ENCODE measurements at regions not wholly inside any gene's neighbourhood (a gene's known extent, or its start where the extent isn't known, plus 50 kb on each side); places are given as distances from the start of the nearest gene placed in this dataset.

GRCh38 chr10:128505346-128505745 is 379.1 kb upstream of the MKI67 start:
- H3K4me3 ChIP-seq (ENCODE audit: low read length): no peak overlapping the region
- ATAC-seq (no peak), DNase-seq (no peak)
- H3K9ac ChIP-seq (ENCODE audit: low read length): no peak overlapping the region
- H3K9me3 ChIP-seq (ENCODE audit: low read length): no peaks in the 10 kb centered on the region
- POLR2A ChIA-PET (ENCODE audit: unreplicated experiment): no interaction called here
- H3K9me2 ChIP-seq (replicated peaks; ENCODE audit: low read length): no peaks in the 10 kb centered on the region
- no peaks in the 10 kb centered on the region for H3K4me1 ChIP-seq (ENCODE audit: insufficient read depth, low read length)
- H3K36me3 ChIP-seq (ENCODE audit: low read depth, low read length): no peaks in the 10 kb centered on the region
- H3K27me3 ChIP-seq (ENCODE audit: low read length): no peaks in the 10 kb centered on the region
- H3K27ac ChIP-seq (ENCODE audit: low read length): no peak overlapping the region
- H3F3A ChIP-seq (ENCODE audit: low read length, unreplicated experiment): no peaks in the 10 kb centered on the region
- BruUV-seq (replicated peaks): no TSS peak
- H3K79me2 ChIP-seq (ENCODE audit: low read length): no peaks in the 10 kb centered on the region
- H2AFZ ChIP-seq (ENCODE audit: low read length): no peak overlapping the region
- no peak for TF ChIP-seq EZH2 (IDR thresholded peaks at IDR 0.05; ENCODE audit: low read length, unreplicated experiment)
- no peak for TF ChIP-seq EZH2phosphoT487 (IDR thresholded peaks at IDR 0.05; ENCODE audit: borderline replicate concordance, low read length)
- TF ChIP-seq CTCF (conservative IDR thresholded peaks at IDR 0.05; ENCODE audit: low read depth, low read length): no peak
- no peak overlapping the region for H3K4me2 ChIP-seq (ENCODE audit: low read length)
- intact Hi-C loops (cut with micrococcal nuclease): no loop called here
- H4K20me1 ChIP-seq (ENCODE audit: low read length): no peaks in the 10 kb centered on the region
- CTCF ChIA-PET: no interaction called here

GRCh38 chr10:128506423-128506822 is 380.2 kb upstream of the MKI67 start:
- Histone ChIP-seq H3K27me3 (ENCODE audit: low read length) (no peaks in the 10 kb centered on the region), H3K4me2 (ENCODE audit: low read length) (no peak overlapping the region), H3K36me3 (ENCODE audit: low read depth, low read length) (no peaks in the 10 kb centered on the region), H4K20me1 (ENCODE audit: low read length) (no peaks in the 10 kb centered on the region), H3K4me3 (ENCODE audit: low read length) (no peak overlapping the region), H3F3A (ENCODE audit: low read length, unreplicated experiment) (no peaks in the 10 kb centered on the region), H3K27ac (ENCODE audit: low read length) (no peak overlapping the region), H3K9me3 (ENCODE audit: low read length) (no peaks in the 10 kb centered on the region), H3K79me2 (ENCODE audit: low read length) (no peaks in the 10 kb centered on the region), H2AFZ (ENCODE audit: low read length) (no peak overlapping the region), H3K9me2 (replicated peaks; ENCODE audit: low read length) (no peaks in the 10 kb centered on the region), H3K4me1 (ENCODE audit: insufficient read depth, low read length) (no peaks in the 10 kb centered on the region), H3K9ac (ENCODE audit: low read length) (no peak overlapping the region)
- ChIA-PET POLR2A (ENCODE audit: unreplicated experiment) (no interaction called here), CTCF (no interaction called here)
- no peak for ATAC-seq
- no peak for TF ChIP-seq EZH2phosphoT487 (IDR thresholded peaks at IDR 0.05; ENCODE audit: borderline replicate concordance, low read length)
- no peak for TF ChIP-seq CTCF (conservative IDR thresholded peaks at IDR 0.05; ENCODE audit: low read depth, low read length)
- no peak for TF ChIP-seq EZH2 (IDR thresholded peaks at IDR 0.05; ENCODE audit: low read length, unreplicated experiment)
- DNase-seq: no peak
- BruUV-seq (replicated peaks): no TSS peak
- intact Hi-C loops (cut with micrococcal nuclease): no loop called here

GRCh38 chr10:128507066-128507465 is 380.8 kb upstream of the MKI67 start:
- Histone ChIP-seq H3K36me3 (ENCODE audit: low read depth, low read length) (no peaks in the 10 kb centered on the region), H3K9me2 (replicated peaks; ENCODE audit: low read length) (no peaks in the 10 kb centered on the region), H3K4me3 (ENCODE audit: low read length) (no peak overlapping the region), H2AFZ (ENCODE audit: low read length) (no peak overlapping the region), H3K9me3 (ENCODE audit: low read length) (no peaks in the 10 kb centered on the region), H3K4me2 (ENCODE audit: low read length) (no peak overlapping the region), H3K27ac (ENCODE audit: low read length) (no peak overlapping the region), H4K20me1 (ENCODE audit: low read length) (no peaks in the 10 kb centered on the region), H3K79me2 (ENCODE audit: low read length) (no peaks in the 10 kb centered on the region), H3K27me3 (ENCODE audit: low read length) (no peaks in the 10 kb centered on the region), H3K4me1 (ENCODE audit: insufficient read depth, low read length) (no peaks in the 10 kb centered on the region), H3K9ac (ENCODE audit: low read length) (no peak overlapping the region), H3F3A (ENCODE audit: low read length, unreplicated experiment) (no peaks in the 10 kb centered on the region)
- no TSS peak for BruUV-seq (replicated peaks)
- DNase-seq (no peak), ATAC-seq (no peak)
- TF ChIP-seq EZH2phosphoT487 (IDR thresholded peaks at IDR 0.05; ENCODE audit: borderline replicate concordance, low read length) (no peak), EZH2 (IDR thresholded peaks at IDR 0.05; ENCODE audit: low read length, unreplicated experiment) (no peak), CTCF (conservative IDR thresholded peaks at IDR 0.05; ENCODE audit: low read depth, low read length) (no peak)
- ChIA-PET CTCF (no interaction called here), POLR2A (ENCODE audit: unreplicated experiment) (no interaction called here)
- intact Hi-C loops (cut with micrococcal nuclease): no loop called here

All from PC-3 (cell line).